WERI-Rb-1 (cell line): ENCODE measurements at regions not wholly inside any gene's neighbourhood (a gene's known extent, or its start where the extent isn't known, plus 50 kb on each side); places are given as distances from the start of the nearest gene placed in this dataset.
A peak's percentile ranks its signal among the peaks of the same experiment; 100 is the strongest.

Experiments used
- DNase-seq: peaks from one replicate; pipeline ENCODE4 v3.0.0-alpha.2; 2020
- H3K27ac ChIP-seq: fragments of 250-450 bp; sonication (Bioruptor Pico); 2 replicates; pipeline ENCODE4 v1.5.1; 2020; ENCODE audit warnings: mild to moderate bottlenecking, moderate library complexity
- H3K27me3 ChIP-seq: fragments of 250-450 bp; sonication (Bioruptor Pico); 2 replicates; pipeline ENCODE4 v1.5.1; 2021; ENCODE audit warnings: mild to moderate bottlenecking, low read depth, moderate library complexity; ENCODE audit not compliant: insufficient read depth, severe bottlenecking
- H3K36me3 ChIP-seq: fragments of 250-450 bp; sonication (Bioruptor Pico); 2 replicates; pipeline ENCODE4 v1.5.1; 2020; ENCODE audit warnings: mild to moderate bottlenecking, moderate library complexity
- H3K4me3 ChIP-seq: 2 replicates; pipeline ENCODE4 v1.5.1; 2011; ENCODE audit warnings: low read depth, mild to moderate bottlenecking, control low read depth, low read length
- H3K9me3 ChIP-seq: fragments of 250-450 bp; sonication (Bioruptor Pico); 2 replicates; pipeline ENCODE4 v1.5.1; 2021; ENCODE audit warnings: mild to moderate bottlenecking, moderate library complexity; ENCODE audit not compliant: severe bottlenecking
- CTCF ChIP-seq: IDR thresholded peaks from 2 replicates; pipeline ENCODE4 v1.5.1; 2011; ENCODE audit warnings: low read depth, mild to moderate bottlenecking, control low read depth, inconsistent platforms, low read length

- peak; percentile 61 for DNase-seq
Observed at GRCh38 chr1:34681480-34682451, 73.1 kb upstream of the GJB5 start.

GRCh38 chr1:34682452-34683223, 72.2 kb upstream of the GJB5 start:
- H3K36me3 ChIP-seq = no peaks in the 10 kb centered on the region
- H3K27me3 ChIP-seq = peaks cover 67% of the 10 kb centered on the region
- no peak for DNase-seq
- no peak for TF ChIP-seq CTCF
- H3K9me3 ChIP-seq = peaks cover 7% of the 10 kb centered on the region
- no peak overlapping the region for H3K4me3 ChIP-seq
- H3K27ac ChIP-seq = no peak overlapping the region

More at GRCh38 chr1:34681480-34682451, 73.1 kb upstream of the GJB5 start:
- Histone ChIP-seq H3K4me3 (no peak overlapping the region), H3K27ac (no peak overlapping the region), H3K27me3 (peaks cover 62% of the 10 kb centered on the region), H3K36me3 (no peaks in the 10 kb centered on the region), H3K9me3 (peaks cover 4% of the 10 kb centered on the region)
- TF ChIP-seq CTCF = peak; percentile 80

GRCh38 chr1:34683616-34684015, 71.2 kb upstream of the GJB5 start:
- H3K36me3 ChIP-seq = no peaks in the 10 kb centered on the region
- H3K9me3 ChIP-seq = peaks cover 7% of the 10 kb centered on the region
- H3K27me3 ChIP-seq = peaks cover 65% of the 10 kb centered on the region
- no peak overlapping the region for H3K4me3 ChIP-seq
- H3K27ac ChIP-seq = no peak overlapping the region
- no peak for TF ChIP-seq CTCF
- no peak for DNase-seq

GRCh38 chr1:34684266-34684665, 70.6 kb upstream of the GJB5 start:
- peaks cover 66% of the 10 kb centered on the region for H3K27me3 ChIP-seq
- no peaks in the 10 kb centered on the region for H3K36me3 ChIP-seq
- H3K27ac ChIP-seq = no peak overlapping the region
- DNase-seq = no peak
- peaks cover 7% of the 10 kb centered on the region for H3K9me3 ChIP-seq
- no peak overlapping the region for H3K4me3 ChIP-seq
- TF ChIP-seq CTCF = no peak

- Histone ChIP-seq H3K36me3 (no peaks in the 10 kb centered on the region), H3K27ac (no peak overlapping the region), H3K4me3 (no peak overlapping the region), H3K27me3 (peaks cover 73% of the 10 kb centered on the region), H3K9me3 (peaks cover 7% of the 10 kb centered on the region)
- DNase-seq = no peak
- TF ChIP-seq CTCF = no peak
Observed at GRCh38 chr1:34685225-34685624, 69.6 kb upstream of the GJB5 start.
